Endometrium (tissue), 2 donors: ENCODE measurements at regions not wholly inside any gene's neighbourhood (a gene's known extent, or its start where the extent isn't known, plus 50 kb on each side); places are given as distances from the start of the nearest gene placed in this dataset.
"Not testable (repeated sequence)": the region's sequence is repeated elsewhere in the genome, so short reads cannot be mapped to it uniquely, and the experiment has no call there.

Experiments used
- FAIRE-seq: peaks from 2 replicates; lab custom pipeline; 2012; peaks lifted over from hg19 to GRCh38; lab: Jason Lieb, UNC
- donor health status: control.
- donor health status: control.

DNA sequence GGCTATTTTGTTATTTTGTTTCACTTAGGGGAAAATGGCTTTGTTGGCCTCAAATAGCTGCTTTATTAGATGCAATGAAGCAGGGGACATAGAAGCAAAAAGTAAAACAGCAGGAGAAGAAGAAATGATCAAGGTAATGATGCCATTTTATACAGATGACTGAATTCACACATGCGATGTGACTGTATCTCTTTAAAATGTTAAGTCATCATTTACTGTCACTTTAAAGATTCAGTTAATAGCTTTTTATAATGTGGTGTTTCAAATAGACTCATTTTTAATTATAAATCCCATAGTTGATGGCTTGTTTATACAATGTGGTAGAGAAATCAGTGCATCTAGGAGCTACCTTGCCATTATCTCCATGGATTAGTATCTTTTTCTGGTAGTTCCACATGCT, 863.9 kb upstream of the DEFB115 start:
- not testable (repeated sequence) for FAIRE-seq

DNA sequence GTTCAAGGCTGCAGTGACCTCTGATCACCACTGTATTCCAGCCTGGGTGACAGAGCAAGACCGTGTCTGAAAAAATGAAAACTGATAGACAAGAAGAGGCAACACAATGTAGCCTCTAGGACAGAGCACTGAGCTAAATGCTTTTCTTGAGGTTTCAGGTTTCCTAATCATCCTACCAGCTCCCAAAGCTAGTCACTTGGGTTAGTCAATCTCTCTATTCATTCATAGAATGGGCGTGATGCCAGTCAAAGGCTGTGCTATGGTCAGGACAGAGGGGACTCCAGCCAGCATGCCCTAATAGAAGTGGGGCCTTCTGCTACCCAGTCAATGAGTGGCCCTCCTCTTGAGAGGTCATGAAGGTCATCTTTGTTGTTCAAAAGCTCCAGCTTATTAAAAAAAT, 860.4 kb upstream of the DEFB115 start:
- not testable (repeated sequence) for FAIRE-seq

DNA sequence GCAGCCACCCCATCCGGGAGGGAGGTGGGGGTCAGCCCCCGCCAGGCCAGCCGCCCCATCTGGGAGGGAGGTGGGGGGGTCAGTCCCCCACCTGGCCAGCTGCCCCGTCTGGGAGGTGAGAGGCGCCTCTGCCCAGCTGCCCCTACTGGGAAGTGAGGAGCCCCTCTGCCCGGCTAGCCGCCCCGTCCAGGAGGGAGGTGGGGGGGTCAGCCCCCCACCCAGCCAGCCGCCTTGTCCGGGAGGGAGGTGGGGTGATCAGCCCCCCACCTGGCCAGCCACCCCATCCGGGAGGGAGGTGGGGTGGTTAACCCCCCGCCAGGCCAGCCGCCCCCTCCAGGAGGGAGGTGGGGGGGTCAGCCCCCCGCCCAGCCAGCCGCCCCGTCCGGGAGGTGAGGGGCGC, 852.4 kb upstream of the DEFB115 start:
- not testable (repeated sequence) for FAIRE-seq

DNA sequence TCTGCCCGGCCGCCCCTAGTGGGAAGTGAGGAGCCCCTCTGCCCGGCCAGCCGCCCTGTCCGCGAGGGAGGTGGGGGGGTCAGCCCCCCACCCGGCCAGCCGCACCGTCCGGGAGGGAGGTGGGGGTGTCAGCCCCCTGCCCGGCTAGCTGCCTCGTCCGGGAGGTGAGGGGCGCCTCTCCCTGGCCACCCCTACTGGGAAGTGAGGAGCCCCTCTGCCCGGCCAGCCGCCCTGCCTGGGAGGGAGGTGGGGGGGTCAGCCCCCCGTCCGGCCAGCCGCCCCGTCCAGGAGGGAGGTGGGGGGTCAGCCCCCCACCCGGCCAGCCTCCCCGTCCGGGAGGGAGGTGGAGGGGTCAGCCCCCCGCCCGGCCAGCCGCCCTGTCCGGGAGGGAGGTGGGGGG, 851.9 kb upstream of the DEFB115 start:
- not testable (repeated sequence) for FAIRE-seq

DNA sequence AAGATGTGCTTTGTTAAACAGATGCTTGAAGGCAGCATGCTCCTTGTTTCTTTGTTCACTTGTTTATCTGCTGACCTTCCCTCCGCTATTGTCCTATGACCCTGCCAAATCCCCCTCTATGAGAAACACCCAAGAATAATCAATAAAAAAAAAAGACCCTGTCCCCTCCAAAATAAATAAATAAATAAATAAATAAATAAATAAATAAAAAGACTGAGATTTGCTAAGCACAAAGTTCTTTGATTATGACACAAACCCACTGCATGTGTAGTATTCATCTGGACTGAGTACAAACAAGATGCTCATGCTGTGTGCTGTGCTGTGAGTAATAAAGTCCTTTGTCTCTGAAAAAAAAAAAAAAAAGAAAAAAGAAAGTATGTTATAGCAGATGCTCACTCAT, 851.1 kb upstream of the DEFB115 start:
- not testable (repeated sequence) for FAIRE-seq

DNA sequence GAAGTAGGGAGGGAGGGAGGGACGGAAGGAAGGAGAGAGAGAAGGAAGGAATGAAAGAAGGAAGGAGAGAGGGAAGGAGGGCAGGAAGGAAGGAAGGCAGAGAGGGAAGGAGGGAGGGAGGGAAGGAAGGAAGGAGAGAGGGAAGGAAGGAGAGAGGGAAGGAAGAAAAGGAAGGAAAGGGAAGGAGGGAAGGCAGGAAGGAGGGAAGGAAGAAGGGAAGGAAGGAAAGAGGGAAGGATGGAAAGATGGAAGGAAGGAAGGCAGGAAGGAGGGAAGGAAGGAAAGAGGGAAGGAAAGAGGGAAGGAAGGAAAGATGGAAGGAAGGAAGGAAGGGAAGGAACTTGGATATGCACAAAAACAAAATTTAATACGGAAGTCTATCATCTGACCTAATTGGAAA, 844.5 kb upstream of the DEFB115 start:
- no peak for FAIRE-seq

DNA sequence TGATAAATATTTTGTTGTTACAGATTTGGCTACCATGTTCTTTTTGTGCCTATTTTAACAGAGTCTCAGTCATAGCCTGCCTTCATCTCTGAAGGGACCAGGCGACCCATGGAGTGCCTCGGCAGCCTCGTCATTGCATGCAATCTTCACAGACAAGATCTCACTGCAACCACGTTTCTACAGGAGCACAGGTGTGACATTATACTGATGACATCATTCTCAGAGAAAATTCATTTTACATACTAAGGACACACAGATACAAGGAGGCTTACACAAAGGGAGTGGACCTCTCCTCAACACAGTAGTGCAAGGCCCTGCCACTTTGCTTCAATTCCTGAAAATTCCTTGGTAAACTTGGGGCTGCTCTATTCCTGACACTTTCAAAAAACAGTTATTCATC, 840.1 kb upstream of the DEFB115 start:
- not testable (repeated sequence) for FAIRE-seq

DNA sequence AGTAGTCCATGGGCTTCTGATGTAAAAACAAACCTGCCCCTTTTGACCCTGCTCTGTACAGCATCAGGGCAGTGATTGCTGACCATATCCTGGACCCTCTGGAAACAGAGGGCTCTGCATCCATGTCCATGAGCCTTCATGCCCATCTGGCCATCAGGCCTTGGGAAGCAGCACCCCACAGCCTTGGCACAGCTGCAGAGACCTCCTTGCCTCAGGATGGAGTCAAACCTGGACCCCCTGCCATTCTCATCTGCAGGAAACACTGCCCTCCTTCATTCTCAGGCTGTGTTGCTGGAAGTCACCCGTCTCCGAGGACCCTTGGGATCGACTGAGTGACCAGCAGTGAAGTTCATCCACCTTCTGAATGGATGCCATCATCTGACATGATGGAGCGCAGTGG, 839.1 kb upstream of the DEFB115 start:
- FAIRE-seq, result not testable (repeated sequence)

DNA sequence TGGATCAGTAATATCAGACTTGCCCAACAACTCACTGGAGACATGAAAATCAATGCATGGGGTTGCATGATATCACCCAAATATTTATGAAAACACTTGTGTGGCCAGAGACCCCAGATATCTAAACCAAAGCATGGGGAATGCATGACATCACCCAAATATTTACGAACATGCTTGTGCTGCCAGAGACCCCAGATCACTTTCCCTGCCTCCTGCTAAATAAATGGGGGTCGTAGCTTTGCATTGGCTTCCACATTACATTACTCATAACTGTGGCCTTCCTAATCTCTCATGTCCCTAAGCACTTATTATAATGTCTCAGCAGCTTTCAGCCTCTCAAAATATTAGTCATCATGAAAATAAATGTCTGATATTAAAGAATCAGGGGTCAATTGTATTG, 838.0 kb upstream of the DEFB115 start:
- FAIRE-seq, result no peak

DNA sequence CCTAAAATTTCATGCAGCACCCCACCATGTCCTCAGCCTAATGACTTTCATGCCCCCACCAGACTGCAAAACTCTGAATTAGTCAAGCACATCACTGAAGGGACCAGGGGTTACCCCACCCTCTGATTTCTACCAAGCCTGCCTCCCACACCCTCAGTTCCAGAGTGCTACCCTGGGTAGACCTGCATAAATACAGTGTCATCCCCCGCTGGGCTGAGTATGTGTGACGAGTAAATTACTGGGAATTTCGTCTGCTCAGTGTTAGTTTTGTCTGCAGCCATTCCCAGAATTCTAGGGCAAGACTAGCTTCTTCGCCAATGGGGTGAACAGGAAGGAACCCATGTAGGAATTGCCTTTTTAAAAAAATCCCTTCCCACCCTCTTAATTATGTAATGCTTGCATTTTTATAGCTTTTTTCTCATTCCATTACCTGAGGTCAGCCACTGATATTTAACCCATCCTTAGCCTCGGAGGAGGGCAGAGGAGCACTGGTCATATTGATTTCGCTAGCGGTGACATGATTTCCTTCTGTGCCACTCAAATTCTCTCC, 837.5 kb upstream of the DEFB115 start:
- not testable (repeated sequence) for FAIRE-seq
